ENCODE measurements at regions not wholly inside any gene's neighbourhood (a gene's known extent, or its start where the extent isn't known, plus 50 kb on each side); places are given as distances from the start of the nearest gene placed in this dataset.

DNA sequence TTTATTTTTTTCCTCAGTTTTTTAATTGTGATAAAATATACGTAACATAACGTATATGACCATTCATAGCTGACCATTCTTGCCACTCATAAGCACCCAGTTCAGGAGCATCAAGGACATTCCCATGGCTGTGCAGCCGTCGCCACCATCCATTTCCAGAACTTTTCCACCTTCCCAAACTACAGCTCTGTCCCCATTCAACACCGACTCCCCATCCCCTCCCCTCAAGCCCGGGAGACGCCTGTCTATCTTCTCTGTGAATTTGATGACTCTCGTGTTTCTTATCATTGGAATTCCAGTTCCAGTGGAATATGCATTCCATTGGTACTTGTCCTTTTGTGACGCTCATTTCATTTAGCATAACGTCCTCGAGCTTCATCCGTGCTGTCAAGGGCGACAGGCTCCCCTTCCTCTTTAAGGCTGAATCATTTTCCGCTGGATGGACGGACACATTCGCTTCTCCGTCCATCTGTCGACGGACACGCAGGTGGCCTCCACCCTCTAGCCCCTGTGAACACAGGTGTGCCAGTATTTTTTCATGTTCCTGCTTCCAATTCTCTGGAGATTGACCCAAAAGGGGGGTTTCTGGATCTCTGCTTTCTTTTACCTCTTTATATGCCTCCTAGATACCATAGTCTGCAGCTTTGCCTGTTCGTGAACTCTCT, 88.1 kb downstream of the YTHDF1 start:
- no peak for DNase-seq

DNA sequence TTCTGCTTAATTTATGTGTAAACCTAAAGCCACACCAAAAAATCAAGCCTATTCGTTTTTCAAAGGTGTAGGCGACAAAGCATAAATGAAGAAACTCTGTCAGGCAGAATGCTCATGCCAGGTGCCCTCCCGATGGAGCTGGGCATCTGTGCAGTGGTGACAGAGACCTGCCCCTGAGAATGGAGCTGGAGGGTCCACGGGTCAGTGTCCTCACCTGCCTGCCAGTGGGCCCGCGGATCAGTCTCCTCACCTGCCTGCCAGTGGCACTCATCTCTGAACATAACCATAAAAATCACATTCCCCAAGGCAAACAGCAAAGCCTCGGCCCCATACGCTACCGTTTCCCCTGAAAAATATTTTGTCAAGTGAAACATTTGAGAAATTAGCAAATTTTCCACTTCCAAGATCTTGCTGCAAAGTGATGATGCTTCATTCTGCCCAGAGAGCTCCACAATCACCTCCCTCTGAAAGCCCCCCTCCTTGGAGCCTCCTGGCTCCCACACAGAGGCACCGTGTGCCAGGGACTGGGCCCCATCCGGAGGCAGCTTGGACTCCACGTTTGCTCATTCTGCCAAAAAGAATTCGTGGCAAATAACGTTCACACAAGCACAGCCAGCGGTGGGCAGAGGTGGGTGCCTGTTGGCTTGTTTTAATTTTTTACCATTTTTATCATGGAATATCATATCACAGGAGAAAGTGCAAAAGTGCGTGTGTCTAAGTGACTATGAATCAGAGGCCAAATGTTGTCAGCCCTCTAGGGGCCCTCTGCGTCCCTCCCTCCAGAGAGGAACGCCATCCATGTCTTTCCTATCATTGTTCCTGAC, 88.8 kb downstream of the YTHDF1 start:
- no peak for DNase-seq

DNA sequence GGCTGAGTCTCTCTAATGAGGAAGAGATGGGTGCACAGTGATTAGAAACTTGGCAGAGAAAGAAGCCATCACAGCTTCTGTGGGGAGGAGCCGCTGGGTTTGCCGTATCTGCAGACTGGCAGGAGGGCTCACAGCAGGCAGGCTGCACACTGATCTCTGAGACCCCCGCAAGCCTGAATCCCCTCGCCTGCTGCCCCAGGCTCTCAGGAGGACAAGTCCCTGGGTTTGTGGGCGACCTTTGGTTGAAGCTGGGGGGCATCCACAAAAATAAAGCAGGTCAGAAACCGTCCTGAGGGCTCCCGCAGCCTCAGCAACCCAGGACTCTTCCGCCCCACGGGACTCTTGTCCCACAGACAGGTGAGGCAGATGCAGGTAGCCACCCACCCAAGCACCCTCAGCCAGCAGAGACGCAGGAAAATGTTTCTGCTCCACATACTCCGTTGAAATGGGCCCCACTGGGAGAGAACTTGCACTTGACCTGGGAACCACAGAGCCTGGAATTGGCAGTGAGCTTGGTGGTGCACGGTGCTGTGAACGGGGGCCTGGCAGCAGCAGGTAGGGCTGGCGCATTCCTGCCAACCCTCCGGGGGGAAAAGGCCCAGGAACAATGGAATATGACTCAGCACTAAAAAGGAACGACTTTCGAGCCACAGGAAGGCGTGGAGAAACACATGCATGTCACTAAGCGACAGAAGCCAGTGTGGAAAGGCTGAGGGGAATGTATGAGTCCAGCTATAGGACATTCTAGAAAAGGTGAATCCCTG, 89.9 kb downstream of the YTHDF1 start:
- no peak for DNase-seq

- DNase-seq, result no peak
These were observed 90.4 kb downstream of the YTHDF1 start for GRCh38 chr20:63125581-63125837.

DNA sequence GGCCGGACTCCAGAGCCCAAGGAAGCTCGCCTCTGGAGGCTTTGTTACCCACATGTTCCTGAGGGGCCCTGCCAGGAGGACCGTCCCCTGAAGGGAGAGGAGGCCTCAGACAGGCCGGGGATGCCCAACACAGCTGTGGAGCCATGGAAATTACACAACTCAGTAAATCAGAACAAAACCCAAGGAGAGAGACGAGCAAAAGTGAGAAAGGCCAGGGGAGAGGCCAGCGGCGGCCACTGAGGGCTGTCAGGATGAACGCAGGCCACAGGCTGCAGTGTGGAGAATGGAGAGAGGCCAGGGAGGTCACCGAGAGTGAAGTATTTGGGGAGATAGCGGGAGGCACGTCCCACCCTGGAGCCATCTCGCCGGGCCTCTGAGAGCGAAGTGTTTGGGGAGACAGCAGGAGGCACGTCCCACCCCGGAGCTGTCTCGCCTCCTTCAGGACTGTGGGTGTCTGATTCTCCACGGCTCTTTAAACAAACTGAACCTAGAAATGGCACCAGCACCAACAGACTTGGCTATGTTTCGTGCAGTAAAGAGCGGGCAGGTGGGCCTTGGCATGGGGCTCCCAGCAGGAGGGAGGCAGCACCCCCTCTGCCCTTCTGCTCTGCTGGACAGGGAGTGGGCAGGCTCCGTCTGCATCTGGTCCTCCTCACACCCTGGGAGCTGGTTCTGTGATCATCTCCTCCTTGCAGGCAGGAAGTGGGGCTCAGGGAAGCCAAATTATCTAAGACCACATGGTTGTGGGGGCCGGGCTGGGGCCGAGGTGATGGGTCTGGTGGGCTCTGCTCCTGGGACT, 91.0 kb downstream of the YTHDF1 start:
- no peak for DNase-seq

DNA sequence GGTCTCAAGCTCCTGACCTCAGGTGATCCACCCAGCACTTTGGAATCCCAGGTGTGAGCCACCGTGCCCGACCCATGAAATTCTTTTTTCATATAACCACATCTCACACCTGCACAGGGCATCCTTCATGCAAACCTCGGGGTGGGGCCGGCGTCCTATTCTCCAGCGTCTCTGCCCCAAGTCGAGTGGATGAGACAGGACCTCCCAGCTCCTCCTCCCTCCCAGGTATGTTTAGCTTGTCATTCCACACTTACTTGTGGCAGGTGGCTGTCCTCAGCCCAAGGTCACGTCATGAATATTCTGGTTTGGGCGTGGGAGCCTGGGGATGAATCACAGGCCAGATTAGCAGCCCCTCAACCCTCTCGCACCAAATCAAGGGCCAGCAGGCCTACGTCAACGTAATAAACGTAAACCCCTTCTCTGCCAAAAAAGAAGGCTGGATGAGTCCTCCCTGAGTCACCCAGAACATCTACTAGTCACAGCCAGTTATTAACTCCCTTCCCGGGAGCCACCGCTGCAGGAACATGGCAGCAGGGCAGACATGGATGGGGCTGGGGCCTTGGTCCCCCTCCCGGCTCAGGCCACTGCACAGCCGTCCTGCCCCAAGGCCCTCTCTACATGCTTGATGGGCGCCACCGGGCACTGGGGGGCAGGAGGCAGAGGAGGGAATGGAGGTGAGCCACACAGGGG, 91.7 kb downstream of the YTHDF1 start:
- no peak for DNase-seq

DNA sequence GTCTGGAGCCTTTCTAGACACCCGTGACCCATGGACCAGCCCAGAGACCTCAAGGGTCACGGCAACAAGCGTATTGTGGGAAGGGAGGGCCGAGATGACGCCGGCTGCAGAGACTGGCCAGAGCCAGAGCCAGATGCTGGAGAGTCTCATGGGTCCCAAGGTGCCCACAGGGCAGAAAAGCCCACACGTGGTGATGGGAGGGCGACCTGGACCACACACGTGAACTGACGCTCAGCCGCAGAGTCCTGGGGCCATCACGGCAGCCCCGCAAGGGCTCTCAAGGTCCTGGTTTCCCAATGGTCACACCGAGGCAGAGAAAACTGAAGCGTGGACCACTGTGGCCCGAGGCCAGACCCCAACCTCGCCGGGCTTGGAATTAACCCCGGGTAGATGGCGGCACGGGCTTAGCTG, 92.6 kb downstream of the YTHDF1 start:
- DNase-seq, result no peak

DNA sequence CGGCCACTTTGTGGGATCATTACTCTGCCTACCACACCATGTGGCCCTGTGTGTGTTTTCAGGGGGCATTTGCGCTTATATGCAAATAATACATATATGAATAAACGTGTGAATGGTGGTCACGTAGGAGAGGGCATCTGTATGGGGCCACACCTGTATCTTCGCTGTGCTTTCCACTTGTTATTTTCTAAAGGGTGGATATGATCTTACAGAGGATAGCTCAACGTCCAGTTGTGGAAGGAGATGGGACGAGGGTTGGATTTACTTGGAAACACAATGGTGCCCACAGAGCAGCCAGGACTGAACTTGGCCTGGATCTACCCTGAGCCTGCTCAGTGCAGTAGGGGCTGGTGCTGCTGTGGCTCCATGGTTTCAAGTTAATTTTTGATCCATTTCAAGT, 93.3 kb downstream of the YTHDF1 start:
- no peak for DNase-seq

DNA sequence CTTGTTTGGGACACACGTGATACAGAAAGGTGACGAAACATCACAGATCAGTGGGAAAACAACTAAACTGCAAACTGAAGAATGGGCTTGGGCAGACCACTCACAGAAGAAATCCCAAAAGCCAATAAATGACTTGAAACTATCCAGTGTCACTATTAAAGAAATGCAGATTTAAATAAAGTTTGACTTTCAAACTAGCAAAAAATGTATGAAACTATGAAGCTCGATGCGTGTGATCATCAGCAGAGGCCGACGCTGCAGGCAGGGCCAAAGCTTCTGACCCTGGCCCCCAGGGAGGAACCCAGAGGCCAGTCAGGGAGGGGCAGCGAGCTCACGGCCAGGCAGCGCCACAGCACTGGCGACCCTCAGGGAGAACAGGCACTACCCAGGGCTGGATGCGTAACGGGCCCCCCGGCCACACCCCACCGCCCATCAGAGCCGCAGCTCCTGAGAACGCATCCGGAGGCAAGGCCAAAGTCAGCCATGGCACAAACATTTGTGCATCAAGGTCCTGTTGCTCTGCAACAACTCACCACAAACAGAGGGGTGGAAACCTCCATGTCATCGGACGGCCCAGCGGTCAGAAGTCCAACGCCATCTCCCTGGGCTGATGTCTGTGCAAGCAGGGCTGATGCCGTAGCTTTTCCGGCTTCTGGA, 94.1 kb downstream of the YTHDF1 start:
- no peak for DNase-seq

DNA sequence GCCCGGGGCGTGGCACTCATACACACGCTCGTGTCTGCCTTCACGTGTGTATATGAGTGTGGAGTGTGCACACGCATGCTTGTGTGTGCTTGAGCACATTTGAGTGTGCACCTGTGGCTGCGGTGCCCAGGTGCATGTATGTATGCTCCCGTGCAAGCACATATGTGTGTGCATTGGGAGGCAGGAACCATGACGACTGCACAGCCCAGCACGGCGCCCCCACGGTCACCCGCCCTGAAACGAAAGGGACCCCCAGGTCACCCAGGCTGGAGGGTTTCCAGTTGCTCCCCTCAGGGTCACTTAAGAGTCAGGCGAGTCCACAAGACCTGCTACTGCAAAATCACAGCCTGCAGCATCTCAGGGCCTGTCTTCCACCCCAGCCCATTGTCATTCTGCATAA, 94.7 kb downstream of the YTHDF1 start:
- DNase-seq, result no peak

DNA sequence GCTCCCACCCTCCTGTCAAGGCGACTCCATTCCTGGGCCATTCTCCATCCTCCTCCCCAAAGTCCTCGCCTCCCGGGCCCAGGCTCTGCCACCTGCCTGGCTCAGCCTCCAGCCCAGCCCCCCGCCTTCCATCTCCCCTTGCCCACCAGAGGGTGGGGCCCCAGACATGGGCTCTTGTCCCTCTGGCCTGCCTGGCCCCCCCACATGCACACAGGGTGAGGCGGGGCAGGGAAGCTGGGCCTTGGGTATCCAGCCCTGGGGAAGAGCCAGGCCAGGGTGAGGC, 95.2 kb downstream of the YTHDF1 start:
- no peak for DNase-seq

DNA sequence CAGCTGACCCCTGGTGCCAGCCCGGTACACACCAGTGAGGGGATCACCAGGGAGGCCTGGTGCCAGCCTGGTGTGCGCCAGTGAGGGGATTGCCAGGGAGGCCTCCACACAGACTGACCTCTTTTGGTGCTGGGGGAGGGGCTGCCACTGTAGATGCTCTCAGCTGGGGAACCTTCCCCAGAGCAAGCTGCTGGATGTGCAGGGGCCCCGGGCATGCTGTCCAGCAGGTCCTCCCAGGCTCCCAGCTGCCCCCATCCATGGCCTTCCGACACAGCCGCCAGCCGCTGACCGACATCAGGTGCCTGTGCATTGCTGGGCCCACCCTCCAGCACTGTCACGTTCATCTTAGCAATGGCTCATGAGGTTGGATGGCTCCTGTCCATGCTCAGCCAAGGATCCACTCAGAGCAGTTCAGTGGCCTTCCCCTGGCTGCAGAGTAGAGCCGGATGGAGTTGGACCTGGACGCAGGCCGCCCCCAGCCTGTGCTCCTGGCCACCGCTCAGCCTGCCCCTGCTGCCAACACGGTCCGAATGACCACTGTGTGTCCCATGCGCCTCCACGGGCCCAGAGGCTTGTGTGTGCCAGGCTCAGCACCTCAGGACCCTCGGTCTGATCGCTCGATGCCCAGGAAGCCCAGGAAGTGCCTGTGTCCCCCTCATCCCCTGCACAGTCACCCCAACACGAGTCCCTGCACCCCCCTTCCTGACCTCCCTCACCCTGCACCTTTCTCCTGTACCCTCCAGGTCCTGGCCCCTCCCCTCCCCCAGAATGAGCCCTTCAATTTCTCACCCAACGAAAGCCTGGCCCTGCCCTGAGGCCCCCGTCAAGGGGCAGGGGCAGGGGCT, 95.7 kb downstream of the YTHDF1 start:
- DNase-seq, result no peak

DNA sequence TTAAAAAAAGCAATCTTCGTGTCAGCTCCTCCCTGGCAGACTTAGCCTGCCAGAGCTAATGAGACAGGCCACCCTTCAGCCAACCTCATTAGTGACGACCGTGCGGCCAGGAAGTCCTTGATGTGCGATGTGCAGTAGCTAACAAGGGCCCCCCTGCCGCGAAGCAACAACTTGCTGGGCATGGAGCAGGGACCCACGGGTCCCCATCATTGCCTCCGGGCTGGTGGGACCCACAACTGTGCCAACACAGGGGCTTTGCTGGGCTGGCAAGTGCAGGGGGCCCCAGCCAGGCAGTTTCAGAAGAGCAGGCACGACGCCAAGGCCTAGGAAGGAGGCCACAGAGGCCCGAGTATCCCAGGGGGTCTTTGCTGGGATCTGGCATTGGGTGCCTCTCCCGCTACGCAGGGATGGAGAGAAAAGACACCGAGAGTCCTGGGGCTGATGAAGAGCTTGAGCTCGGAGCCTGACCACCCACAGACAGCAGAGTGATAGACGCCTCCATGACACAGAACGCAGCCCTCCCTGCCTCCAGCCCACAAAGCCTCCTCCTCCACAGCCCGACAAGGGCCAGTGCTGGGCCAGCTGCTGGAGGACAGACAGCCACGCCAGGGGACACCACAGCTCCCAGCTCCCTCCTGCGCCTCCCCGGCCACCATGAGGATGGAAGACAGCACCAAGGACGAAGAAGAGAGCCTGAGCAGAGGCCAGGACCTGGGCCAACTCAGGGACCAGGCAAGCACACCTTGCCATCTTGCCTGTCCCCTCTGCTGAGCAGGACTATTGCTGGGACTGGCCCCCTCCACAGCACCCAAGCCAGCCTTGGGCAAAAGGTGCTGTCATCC, 96.6 kb downstream of the YTHDF1 start:
- no peak for DNase-seq

- no peak for DNase-seq
These were observed 97.4 kb downstream of the YTHDF1 start for GRCh38 chr20:63118303-63119120.

- DNase-seq, result no peak
These were observed 98.1 kb downstream of the YTHDF1 start for GRCh38 chr20:63117661-63118302.

DNA sequence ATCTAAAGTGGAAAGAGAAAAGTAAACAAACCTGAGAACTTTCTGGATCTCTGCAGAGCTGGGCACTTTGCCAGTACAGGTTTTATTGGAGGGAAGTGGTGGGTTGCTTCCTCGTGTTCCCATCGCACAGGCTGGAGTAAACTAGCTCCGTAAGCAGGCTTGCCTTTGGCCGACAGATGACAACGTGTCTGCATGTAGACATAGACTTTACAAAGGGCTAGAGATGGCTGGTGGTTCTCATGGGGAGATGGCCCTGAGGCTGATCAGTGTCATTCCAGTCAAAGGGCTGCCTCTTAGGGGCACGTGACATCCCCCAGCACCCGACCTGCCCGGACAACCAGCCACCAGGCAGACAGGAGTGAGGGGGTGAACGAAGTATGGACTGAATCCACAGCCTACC, 98.8 kb downstream of the YTHDF1 start:
- DNase-seq, result no peak

DNA sequence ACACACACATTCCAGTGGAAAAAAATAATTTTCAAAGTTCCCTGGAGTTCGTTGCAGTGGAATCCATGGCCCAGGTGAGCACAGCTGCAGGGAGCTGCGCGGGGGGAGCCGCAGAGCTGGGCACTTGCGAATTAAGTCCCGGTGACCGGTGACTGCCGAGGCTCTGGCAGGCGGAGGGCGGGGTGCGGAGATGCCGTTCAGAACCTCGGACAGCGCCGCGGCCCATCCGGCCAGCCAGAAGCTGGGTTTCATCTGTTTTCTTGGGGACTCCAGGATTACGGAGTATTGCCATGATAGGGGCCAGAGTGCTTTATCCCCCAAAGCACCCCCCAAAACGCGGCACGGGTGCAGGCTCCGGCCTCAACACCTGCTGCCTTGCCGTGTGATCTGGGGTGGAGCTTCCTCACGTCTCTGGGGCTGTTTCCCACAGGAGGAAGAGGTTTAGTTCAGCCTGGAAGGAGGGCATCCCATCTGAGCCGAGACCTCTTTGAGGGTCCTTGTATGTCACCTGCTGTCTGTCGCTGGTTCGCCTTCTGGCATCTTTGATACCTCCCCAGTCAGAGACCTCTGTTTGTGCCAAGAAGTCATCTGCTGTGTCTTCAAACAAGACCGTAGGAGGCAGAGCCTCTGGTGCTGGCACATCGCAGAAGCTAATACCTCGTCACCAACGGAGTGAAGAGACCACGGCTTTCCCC, 99.4 kb downstream of the YTHDF1 start:
- no peak for DNase-seq

All from effector CD4-positive, alpha-beta T cell (primary cell).